Right lobe of liver (tissue), 6 donors: ENCODE measurements at regions not wholly inside any gene's neighbourhood (a gene's known extent, or its start where the extent isn't known, plus 50 kb on each side); places are given as distances from the start of the nearest gene placed in this dataset.

ENCODE experiments used
- ATAC-seq, 4 donors: fragments of 200-7000 bp; cut with Tn5 transposase; one replicate each; pipeline ENCODE4 v1.9.1; 2020; ENCODE audit warnings: mild to moderate bottlenecking in 4 of 4, moderate library complexity in 4 of 4
- DNase-seq, 3 donors: peaks; one replicate each; pipeline ENCODE4 v3.0.0-alpha.2; 2020
- H3K27ac ChIP-seq, 3 donors: fragments of 200-600 bp; one replicate each; pipeline ENCODE4 v1.8.0; 2022
- H3K27me3 ChIP-seq, 2 donors: fragments of 200-600 bp; one replicate each; pipeline ENCODE4 v1.8.0; 2022
- H3K36me3 ChIP-seq, 4 donors: fragments of 200-600 bp; sonication (generic) in 1 of 4; one replicate each; pipeline versions ENCODE4 v1.5.1 to v1.8.0; 2017 to 2022; ENCODE audit warnings: control low read depth in 1 of 4
- H3K4me1 ChIP-seq, 4 donors: fragments of 200-600 bp; sonication (generic) in 1 of 4; one replicate each; pipeline versions ENCODE4 v1.5.1 to v1.8.0; 2017 to 2022; ENCODE audit warnings: control low read depth in 1 of 4
- H3K4me3 ChIP-seq, 3 donors: fragments of 200-600 bp; one replicate each; pipeline ENCODE4 v1.8.0; 2022
- H3K9me3 ChIP-seq, 4 donors: fragments of 200-600 bp; sonication (generic) in 1 of 4; one replicate each; pipeline versions ENCODE4 v1.5.1 to v1.8.0; 2017 to 2022; ENCODE audit warnings: control low read depth in 1 of 4
- CTCF ChIP-seq, 4 donors: fragments of 200-600 bp in 3 of 4; fragments of 450-650 bp in 1 of 4; IDR thresholded peaks; one replicate each; pipeline versions ENCODE4 v1.5.1 to v1.8.0; 2016 to 2022; ENCODE audit warnings: antibody characterized with exemption in 4 of 4, mild to moderate bottlenecking in 2 of 4
- POLR2A ChIP-seq: fragments of 450-650 bp; IDR thresholded peaks from one replicate; pipeline ENCODE4 v1.6.1; 2017; ENCODE audit warnings: antibody characterized with exemption, mild to moderate bottlenecking
- WGBS: methylation state at CpG from one replicate; pipeline ENCODE4 v1.1.6; 2018; ENCODE audit warnings: low coverage, low lambda C conversion rate; ENCODE audit not compliant: insufficient coverage; ENCODE audit errors: missing lambda C conversion rate; 5-methylcytosine and 5-hydroxymethylcytosine counted together
- intact Hi-C, 2 donors: fragments of 100-400 bp; cut with DNase I; formaldehyde crosslinking; loops; one replicate each; pipeline versions ENCODE4 v1.11.2 to v1.14.1; 2022
- donor health status: DM: no; HTN: yes; CAD: no.
- donor health status: DM: no; HTN: no; CAD: no.
- donor health status: DM: no; HTN: no; CAD: no.
- donor health status: DM: no; HTN: yes; CAD: no.
- donor health status: DM: no; HTN: yes; CAD: no.

- Histone ChIP-seq H3K4me1 (no peaks in the 10 kb centered on the region), H3K27ac (no peak overlapping the region), H3K9me3 (no peaks in the 10 kb centered on the region), H3K4me3 (no peak overlapping the region), H3K27me3 (no peaks in the 10 kb centered on the region), H3K36me3 (no peaks in the 10 kb centered on the region)
- DNase-seq (no peak), ATAC-seq (no peak)
- TF ChIP-seq CTCF (IDR thresholded peaks at IDR 0.05), result no peak
- intact Hi-C loops, result no loop called here
- WGBS, result 58% methylated on average over 4 of the region's 15 CpGs
These were observed 371.8 kb downstream of the BCL11B start for GRCh38 chr14:98900236-98900635.

- H3K4me1 ChIP-seq, result no peaks in the 10 kb centered on the region
- no peak overlapping the region for H3K4me3 ChIP-seq
- DNase-seq (no peak), ATAC-seq (no peak)
- intact Hi-C loops, result no loop called here
- TF ChIP-seq POLR2A, result no peak
- no peak for TF ChIP-seq CTCF (IDR thresholded peaks at IDR 0.05)
- H3K9me3 ChIP-seq, result no peaks in the 10 kb centered on the region
- H3K36me3 ChIP-seq, result no peaks in the 10 kb centered on the region
- no peak overlapping the region for H3K27ac ChIP-seq
- no peaks in the 10 kb centered on the region for H3K27me3 ChIP-seq
- 30% methylated on average over 4 of the region's 4 CpGs for WGBS
These were observed 371.2 kb downstream of the BCL11B start for GRCh38 chr14:98900798-98901197.

GRCh38 chr14:98901511-98902205, 370.3 kb downstream of the BCL11B start:
- H3K4me3 ChIP-seq, result no peak overlapping the region
- 43% methylated on average over 4 of the region's 16 CpGs for WGBS
- ATAC-seq (no peak), DNase-seq (no peak)
- intact Hi-C loops, result no loop called here
- H3K9me3 ChIP-seq, result no peaks in the 10 kb centered on the region
- TF ChIP-seq POLR2A, result no peak
- TF ChIP-seq CTCF (IDR thresholded peaks at IDR 0.05), result no peak
- H3K27me3 ChIP-seq, result no peaks in the 10 kb centered on the region
- no peaks in the 10 kb centered on the region for H3K4me1 ChIP-seq
- H3K27ac ChIP-seq, result no peak overlapping the region
- no peaks in the 10 kb centered on the region for H3K36me3 ChIP-seq

- ATAC-seq, result no peak
- no peaks in the 10 kb centered on the region for H3K9me3 ChIP-seq
- H3K27me3 ChIP-seq, result no peaks in the 10 kb centered on the region
- intact Hi-C loops, result no loop called here
- H3K4me3 ChIP-seq, result no peak overlapping the region
- no peak for DNase-seq
- H3K36me3 ChIP-seq, result no peaks in the 10 kb centered on the region
- H3K4me1 ChIP-seq, result no peaks in the 10 kb centered on the region
- WGBS, result no CpG with 5 or more reads among the region's 2 CpGs
- H3K27ac ChIP-seq, result no peak overlapping the region
- no peak for TF ChIP-seq POLR2A
- no peak for TF ChIP-seq CTCF (IDR thresholded peaks at IDR 0.05)
These were observed 368.6 kb downstream of the BCL11B start for GRCh38 chr14:98903371-98903770.

GRCh38 chr14:98904677-98905076, 367.3 kb downstream of the BCL11B start:
- 75% methylated on average over 2 of the region's 3 CpGs for WGBS
- Histone ChIP-seq H3K36me3 (no peaks in the 10 kb centered on the region), H3K27me3 (no peaks in the 10 kb centered on the region), H3K4me3 (no peak overlapping the region), H3K27ac (no peak overlapping the region), H3K4me1 (no peaks in the 10 kb centered on the region), H3K9me3 (no peaks in the 10 kb centered on the region)
- TF ChIP-seq CTCF (IDR thresholded peaks at IDR 0.05), result no peak
- TF ChIP-seq POLR2A, result no peak
- intact Hi-C loops, result no loop called here
- DNase-seq, result no peak
- ATAC-seq, result no peak
